Endodermal cell (in vitro differentiated cells): ENCODE measurements at regions not wholly inside any gene's neighbourhood (a gene's known extent, or its start where the extent isn't known, plus 50 kb on each side); places are given as distances from the start of the nearest gene placed in this dataset.

Experiments used
- DNase-seq: peaks from one replicate; pipeline ENCODE4 v3.0.0-alpha.2; 2017
- H3K27ac ChIP-seq: 2 replicates; pipeline ENCODE4 v1.5.1; 2013; ENCODE audit warnings: mild to moderate bottlenecking, low read depth, low read length, moderate library complexity
- H3K27me3 ChIP-seq: 2 replicates; pipeline ENCODE4 v1.6.1; 2013; ENCODE audit warnings: mild to moderate bottlenecking, low read length, moderate library complexity; ENCODE audit not compliant: insufficient read depth, control insufficient read depth, poor library complexity, severe bottlenecking
- H3K36me3 ChIP-seq: 2 replicates; pipeline ENCODE4 v1.7.0; 2013; ENCODE audit warnings: mild to moderate bottlenecking, low read length, moderate library complexity; ENCODE audit not compliant: control insufficient read depth, insufficient read depth
- H3K4me1 ChIP-seq: one replicate; pipeline ENCODE4 v1.7.0; 2013; ENCODE audit warnings: low read length; ENCODE audit not compliant: control insufficient read depth, insufficient read depth
- H3K4me3 ChIP-seq: 2 replicates; pipeline ENCODE4 v1.5.1; 2013; ENCODE audit warnings: mild to moderate bottlenecking, low read length, moderate library complexity
- H3K9ac ChIP-seq: 2 replicates; pipeline ENCODE4 v1.6.1; 2013; ENCODE audit warnings: mild to moderate bottlenecking, low read length, moderate library complexity; ENCODE audit not compliant: poor library complexity, severe bottlenecking; ENCODE audit errors: extremely low read depth
- H3K9me3 ChIP-seq: 2 replicates; pipeline ENCODE4 v1.6.1; 2013; ENCODE audit warnings: mild to moderate bottlenecking, low read length, moderate library complexity; ENCODE audit not compliant: control insufficient read depth
- H3K27ac Mint-ChIP-seq: 2 replicates; pipeline ENCODE4 v1.8.0; 2020; ENCODE audit warnings: mixed read lengths
- H3K27me3 Mint-ChIP-seq: 2 replicates; pipeline ENCODE4 v1.8.0; 2021; ENCODE audit warnings: mild to moderate bottlenecking, mixed read lengths; ENCODE audit not compliant: insufficient read depth
- H3K36me3 Mint-ChIP-seq: 2 replicates; pipeline ENCODE4 v1.8.0; 2020; ENCODE audit warnings: low read depth, mixed read lengths
- H3K4me1 Mint-ChIP-seq: 2 replicates; pipeline ENCODE4 v1.8.0; 2020; ENCODE audit warnings: mixed read lengths
- H3K4me3 Mint-ChIP-seq: 2 replicates; pipeline ENCODE4 v1.8.0; 2020; ENCODE audit warnings: mild to moderate bottlenecking, moderate library complexity, mixed read lengths
- H3K9me3 Mint-ChIP-seq: 2 replicates; pipeline ENCODE4 v1.8.0; 2020; ENCODE audit warnings: mild to moderate bottlenecking, mixed read lengths
- CTCF ChIP-seq: fragments of 200-600 bp; sonication (generic); conservative IDR thresholded peaks from 2 replicates; pipeline ENCODE4 v1.5.0; 2021; ENCODE audit warnings: antibody characterized with exemption, mild to moderate bottlenecking
- WGBS, 2 experiments: methylation state at CpG; one replicate each; pipeline versions ENCODE4 v1.1.5 to v1.1.7; 2013; ENCODE audit warnings: missing lambda C conversion rate in 2 of 2, mixed read lengths in 1 of 2; ENCODE audit not compliant: insufficient coverage in 1 of 2, insufficient read length in 1 of 2; 5-methylcytosine and 5-hydroxymethylcytosine counted together

GRCh38 chr10:78248651-78249464, 215.2 kb downstream of the RPS24 start:
- Mint-ChIP-seq H3K36me3 (no peaks in the 10 kb centered on the region), H3K4me3 (no peak overlapping the region), H3K9me3 (peaks cover 15% of the 10 kb centered on the region), H3K4me1 (peaks cover 2% of the 10 kb centered on the region), H3K27ac (no peak overlapping the region), H3K27me3 (peaks cover 6% of the 10 kb centered on the region)
- Histone ChIP-seq H3K27me3 (no peaks in the 10 kb centered on the region), H3K9me3 (no peaks in the 10 kb centered on the region), H3K36me3 (no peaks in the 10 kb centered on the region), H3K4me3 (no peak overlapping the region), H3K27ac (no peak overlapping the region), H3K9ac (no peak overlapping the region), H3K4me1 (no peaks in the 10 kb centered on the region)
- no peak for DNase-seq
- TF ChIP-seq CTCF: no peak
- 84 to 87% methylated on average over 21 to 22 of the region's 22 CpGs for WGBS, 2 experiments

- no peak for TF ChIP-seq CTCF
- H3K27ac ChIP-seq: no peak overlapping the region
- peaks cover 2% of the 10 kb centered on the region for H3K4me1 Mint-ChIP-seq
- no peaks in the 10 kb centered on the region for H3K36me3 ChIP-seq
- peaks cover 9% of the 10 kb centered on the region for H3K9me3 Mint-ChIP-seq
- no peak for DNase-seq
- no peak overlapping the region for H3K27ac Mint-ChIP-seq
- H3K4me3 Mint-ChIP-seq: no peak overlapping the region
- H3K36me3 Mint-ChIP-seq: no peaks in the 10 kb centered on the region
- no peaks in the 10 kb centered on the region for H3K4me1 ChIP-seq
- no peaks in the 10 kb centered on the region for H3K9me3 ChIP-seq
- H3K9ac ChIP-seq: no peak overlapping the region
- H3K4me3 ChIP-seq: no peak overlapping the region
- peaks cover 6% of the 10 kb centered on the region for H3K27me3 Mint-ChIP-seq
- no peaks in the 10 kb centered on the region for H3K27me3 ChIP-seq
- WGBS, 2 experiments: 86 to 87% methylated on average over 3 of the region's 3 CpGs
Observed at GRCh38 chr10:78249690-78250089, 216.0 kb downstream of the RPS24 start.

- H3K27me3 ChIP-seq: no peaks in the 10 kb centered on the region
- TF ChIP-seq CTCF: no peak
- H3K9me3 ChIP-seq: no peaks in the 10 kb centered on the region
- no peak for DNase-seq
- H3K9me3 Mint-ChIP-seq: peaks cover 2% of the 10 kb centered on the region
- H3K4me1 ChIP-seq: no peaks in the 10 kb centered on the region
- H3K4me3 ChIP-seq: no peak overlapping the region
- peaks cover 6% of the 10 kb centered on the region for H3K27me3 Mint-ChIP-seq
- H3K4me3 Mint-ChIP-seq: no peak overlapping the region
- H3K36me3 Mint-ChIP-seq: no peaks in the 10 kb centered on the region
- no peaks in the 10 kb centered on the region for H3K36me3 ChIP-seq
- peaks cover 2% of the 10 kb centered on the region for H3K4me1 Mint-ChIP-seq
- no peak overlapping the region for H3K9ac ChIP-seq
- 89 to 92% methylated on average over 5 to 8 of the region's 8 CpGs for WGBS, 2 experiments
- H3K27ac Mint-ChIP-seq: no peak overlapping the region
- H3K27ac ChIP-seq: no peak overlapping the region
Observed at GRCh38 chr10:78250313-78251015, 216.8 kb downstream of the RPS24 start.
